ENCODE measurements at regions not wholly inside any gene's neighbourhood (a gene's known extent, or its start where the extent isn't known, plus 50 kb on each side); places are given as distances from the start of the nearest gene placed in this dataset.

GRCh38 chr18:28973324-28973723, 796.4 kb upstream of the CDH2 start:
- H3K4me1 Mint-ChIP-seq, result peaks cover 0 to 4% of the 10 kb centered on the region in 2 experiments; a peak in 1 of 4 replicates
- Histone ChIP-seq H2BK120ac (ENCODE audit: low read depth, low read length, poor library complexity, severe bottlenecking) (no peak overlapping the region), H3T11ph (ENCODE audit: low read length) (no peak overlapping the region), H3K23ac (ENCODE audit: insufficient read length, low read depth, low read length) (no peak overlapping the region), H3K23me2 (ENCODE audit: insufficient read length, low read depth, low read length, poor library complexity, severe bottlenecking) (no peaks in the 10 kb centered on the region), H3K18ac (ENCODE audit: insufficient read length, low read depth, low read length) (no peak overlapping the region), H4K5ac (ENCODE audit: insufficient read length, low read depth, low read length) (no peak overlapping the region), H2BK5ac (ENCODE audit: insufficient read length, low read length) (no peak overlapping the region), H3K56ac (ENCODE audit: insufficient read length, low read depth, low read length) (no peak overlapping the region), H2BK12ac (ENCODE audit: insufficient read length, low read depth, low read length) (no peak overlapping the region), H3K79me1 (ENCODE audit: insufficient read depth, low read depth, low read length, poor library complexity, severe bottlenecking) (no peaks in the 10 kb centered on the region), H2BK20ac (ENCODE audit: low read depth, low read length, poor library complexity, severe bottlenecking) (no peak overlapping the region), H3K27me3 (ENCODE audit: insufficient read depth, low read length) (no peaks in the 10 kb centered on the region), H4K91ac (ENCODE audit: insufficient read length, low read depth, low read length) (no peak overlapping the region), H3K9ac (ENCODE audit: extremely low read depth, insufficient read length, low read length) (no peak overlapping the region), H4K8ac (replicated peaks; ENCODE audit: insufficient read length, low read depth, low read length) (no peak overlapping the region), H3K4me1 (ENCODE audit: insufficient read depth, low read length) (no peaks in the 10 kb centered on the region), H3K79me2 (ENCODE audit: insufficient read depth, low read length) (no peaks in the 10 kb centered on the region), H3K14ac (ENCODE audit: insufficient read depth, low read length) (no peak overlapping the region), H3K4ac (ENCODE audit: low read depth, low read length) (no peak overlapping the region), H2AFZ (ENCODE audit: low read length) (no peak overlapping the region), H3K27ac (ENCODE audit: insufficient read length, low read depth, low read length) (no peak overlapping the region), H3K9me3 (ENCODE audit: control insufficient read depth, low read depth, low read length) (no peaks in the 10 kb centered on the region), H4K20me1 (ENCODE audit: control insufficient read depth, insufficient read depth, insufficient read length) (no peaks in the 10 kb centered on the region), H3K4me2 (ENCODE audit: insufficient read depth, insufficient read length, low read length) (no peak overlapping the region), H2BK15ac (ENCODE audit: low read depth, low read length) (no peak overlapping the region), H2AK5ac (ENCODE audit: insufficient read length, low read length) (no peak overlapping the region)
- no CpG with 5 or more reads among the region's 1 CpG for WGBS (ENCODE audit: extremely low coverage, insufficient read length, low lambda C conversion rate)
- H3K9me3 Mint-ChIP-seq, result no peaks in the 10 kb centered on the region; a peak in 2 of 5 replicates
- H3K4me3 Mint-ChIP-seq, result no peak overlapping the region
- H3K27ac Mint-ChIP-seq, result no peak overlapping the region
- no peak for TF ChIP-seq CTCF (conservative IDR thresholded peaks at IDR 0.05)
- peaks cover 0 to 6% (median 2%) of the 10 kb centered on the region in 3 experiments; a peak in 2 of 7 replicates for H3K36me3 Mint-ChIP-seq (ENCODE audit: insufficient read depth in 1 of 3, low read depth in 3 of 3)
- no peaks in the 10 kb centered on the region for H3K27me3 Mint-ChIP-seq (ENCODE audit: low read depth)
- DNase-seq, result no peak
